Omental fat pad (tissue), 3 donors: ENCODE measurements at regions not wholly inside any gene's neighbourhood (a gene's known extent, or its start where the extent isn't known, plus 50 kb on each side); places are given as distances from the start of the nearest gene placed in this dataset.
A peak's percentile ranks its signal among the peaks of the same experiment; 100 is the strongest.
"Not testable (repeated sequence)": the region's sequence is repeated elsewhere in the genome, so short reads cannot be mapped to it uniquely, and the experiment has no call there.

Experiments used
- ATAC-seq: fragments of 150-250 bp; one replicate; pipeline ENCODE4 v1.9.1; 2016; ENCODE audit warnings: mild to moderate bottlenecking, moderate library complexity; ENCODE audit not compliant: low FRiP score
- DNase-seq: peaks from one replicate; pipeline ENCODE4 v3.0.0-alpha.2; 2019; ENCODE audit warnings: low spot score
- CTCF ChIP-seq, 3 donors: fragments of 450-650 bp; IDR thresholded peaks; one replicate each; pipeline ENCODE4 v1.5.1; 2016 to 2017; ENCODE audit warnings: antibody characterized with exemption in 3 of 3, mild to moderate bottlenecking in 3 of 3, moderate library complexity in 2 of 3

- not testable (repeated sequence) for ATAC-seq, DNase-seq
These were observed 54.2 kb downstream of the DBET start for GRCh38 chr4:190118519-190118918.

- not testable (repeated sequence) for DNase-seq
- ATAC-seq = peak; percentile 65
These were observed 54.1 kb upstream of the DUX4 start for GRCh38 chr4:190119474-190119873.

- ATAC-seq, DNase-seq: not testable (repeated sequence)
These were observed 53.5 kb upstream of the DUX4 start for GRCh38 chr4:190120111-190120514.

GRCh38 chr4:190120537-190121001 lies 53.0 kb upstream of the DUX4 start:
- ATAC-seq, DNase-seq: not testable (repeated sequence)

- ATAC-seq, DNase-seq: not testable (repeated sequence)
These were observed 52.4 kb upstream of the DUX4 start for GRCh38 chr4:190121076-190121671.

- DNase-seq (no peak), ATAC-seq (no peak)
- TF ChIP-seq CTCF (IDR thresholded peaks at IDR 0.05) = no peak
These were observed 51.8 kb upstream of the DUX4 start for GRCh38 chr4:190121759-190122158.

- peak; percentile 37 for ATAC-seq
- not testable (repeated sequence) for DNase-seq
These were observed 51.1 kb upstream of the DUX4 start for GRCh38 chr4:190122161-190123142.
